ENCODE measurements at regions not wholly inside any gene's neighbourhood (a gene's known extent, or its start where the extent isn't known, plus 50 kb on each side); places are given as distances from the start of the nearest gene placed in this dataset.

GRCh38 chr3:69491975-69492374, 106.1 kb upstream of the FRMD4B start:
- no peak for ATAC-seq

DNA sequence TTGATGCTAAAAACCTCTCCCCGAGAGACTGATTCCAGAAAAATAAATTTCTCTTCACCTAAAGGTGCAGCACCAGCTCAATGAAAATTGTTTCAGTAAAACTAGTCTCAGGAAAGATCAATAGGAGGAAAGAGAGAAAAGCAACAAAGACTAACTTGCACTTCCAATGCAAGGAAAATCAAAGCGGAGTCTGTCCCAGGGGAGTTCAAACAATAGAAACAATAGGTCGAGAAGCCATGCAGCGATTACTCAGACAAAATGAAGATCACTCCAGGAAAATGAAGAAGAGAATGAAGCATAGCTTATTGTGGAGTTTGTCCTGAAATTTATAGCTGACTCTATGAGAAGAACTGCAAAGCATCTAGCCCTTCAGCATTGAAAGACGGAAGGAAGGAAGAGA, 105.1 kb upstream of the FRMD4B start:
- TF ChIP-seq, protein P1, sequence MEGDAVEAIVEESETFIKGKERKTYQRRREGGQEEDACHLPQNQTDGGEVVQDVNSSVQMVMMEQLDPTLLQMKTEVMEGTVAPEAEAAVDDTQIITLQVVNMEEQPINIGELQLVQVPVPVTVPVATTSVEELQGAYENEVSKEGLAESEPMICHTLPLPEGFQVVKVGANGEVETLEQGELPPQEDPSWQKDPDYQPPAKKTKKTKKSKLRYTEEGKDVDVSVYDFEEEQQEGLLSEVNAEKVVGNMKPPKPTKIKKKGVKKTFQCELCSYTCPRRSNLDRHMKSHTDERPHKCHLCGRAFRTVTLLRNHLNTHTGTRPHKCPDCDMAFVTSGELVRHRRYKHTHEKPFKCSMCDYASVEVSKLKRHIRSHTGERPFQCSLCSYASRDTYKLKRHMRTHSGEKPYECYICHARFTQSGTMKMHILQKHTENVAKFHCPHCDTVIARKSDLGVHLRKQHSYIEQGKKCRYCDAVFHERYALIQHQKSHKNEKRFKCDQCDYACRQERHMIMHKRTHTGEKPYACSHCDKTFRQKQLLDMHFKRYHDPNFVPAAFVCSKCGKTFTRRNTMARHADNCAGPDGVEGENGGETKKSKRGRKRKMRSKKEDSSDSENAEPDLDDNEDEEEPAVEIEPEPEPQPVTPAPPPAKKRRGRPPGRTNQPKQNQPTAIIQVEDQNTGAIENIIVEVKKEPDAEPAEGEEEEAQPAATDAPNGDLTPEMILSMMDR (IDR thresholded peaks at IDR 0.05): no peak
- Histone ChIP-seq H3K36me3 (no peaks in the 10 kb centered on the region), H3K9me3 (no peaks in the 10 kb centered on the region), H3K27me3 (no peaks in the 10 kb centered on the region), H3K4me3 (no peak overlapping the region), H3K4me1 (peaks cover 5% of the 10 kb centered on the region), H3K27ac (no peak overlapping the region)
- DNase-seq: no peak
- intact Hi-C loops (cut with DNase I): no loop called here
- ATAC-seq: no peak

More at GRCh38 chr3:69491975-69492374, 106.1 kb upstream of the FRMD4B start:
- Histone ChIP-seq H3K27me3 (no peaks in the 10 kb centered on the region), H3K27ac (no peak overlapping the region), H3K9me3 (no peaks in the 10 kb centered on the region), H3K4me3 (no peak overlapping the region), H3K36me3 (no peaks in the 10 kb centered on the region), H3K4me1 (peaks cover 5% of the 10 kb centered on the region)
- intact Hi-C loops (cut with DNase I): no loop called here
- TF ChIP-seq, protein P1 (IDR thresholded peaks at IDR 0.05): no peak
- no peak for DNase-seq

DNA sequence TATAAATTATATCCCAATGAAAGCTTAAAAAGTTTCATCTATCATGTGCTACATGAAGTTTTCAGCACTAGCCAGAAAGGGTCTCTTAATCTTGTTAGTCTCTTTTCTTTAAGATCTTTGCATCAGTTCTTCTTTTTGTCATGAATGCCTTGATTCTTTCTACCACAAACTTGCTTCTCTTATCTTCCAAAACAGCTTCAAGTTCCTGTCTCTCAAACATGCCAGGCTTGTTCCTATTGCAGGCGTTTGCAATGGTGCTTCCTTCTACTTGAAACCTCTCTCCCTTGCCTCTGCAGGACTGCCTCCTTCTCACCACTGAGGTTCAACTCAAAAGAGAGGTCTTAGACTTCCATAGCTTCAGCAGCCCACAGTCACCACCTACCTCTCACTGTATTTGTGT, 104.3 kb upstream of the FRMD4B start:
- intact Hi-C loops (cut with DNase I): no loop called here
- ATAC-seq: peak; percentile 25
- TF ChIP-seq, protein P1 (IDR thresholded peaks at IDR 0.05): no peak
- no peaks in the 10 kb centered on the region for H3K36me3 ChIP-seq
- no peak for DNase-seq
- no peak overlapping the region for H3K27ac ChIP-seq
- no peaks in the 10 kb centered on the region for H3K27me3 ChIP-seq
- peaks cover 5% of the 10 kb centered on the region for H3K4me1 ChIP-seq
- no peak overlapping the region for H3K4me3 ChIP-seq
- H3K9me3 ChIP-seq: no peaks in the 10 kb centered on the region

GRCh38 chr3:69488026-69488425, 102.1 kb upstream of the FRMD4B start:
- Histone ChIP-seq H3K27ac (no peak overlapping the region), H3K27me3 (no peaks in the 10 kb centered on the region), H3K4me3 (no peak overlapping the region), H3K9me3 (no peaks in the 10 kb centered on the region), H3K36me3 (no peaks in the 10 kb centered on the region), H3K4me1 (peaks cover 5% of the 10 kb centered on the region)
- intact Hi-C loops (cut with DNase I): no loop called here
- ATAC-seq (no peak), DNase-seq (no peak)
- TF ChIP-seq, protein P1 (IDR thresholded peaks at IDR 0.05): no peak

DNA sequence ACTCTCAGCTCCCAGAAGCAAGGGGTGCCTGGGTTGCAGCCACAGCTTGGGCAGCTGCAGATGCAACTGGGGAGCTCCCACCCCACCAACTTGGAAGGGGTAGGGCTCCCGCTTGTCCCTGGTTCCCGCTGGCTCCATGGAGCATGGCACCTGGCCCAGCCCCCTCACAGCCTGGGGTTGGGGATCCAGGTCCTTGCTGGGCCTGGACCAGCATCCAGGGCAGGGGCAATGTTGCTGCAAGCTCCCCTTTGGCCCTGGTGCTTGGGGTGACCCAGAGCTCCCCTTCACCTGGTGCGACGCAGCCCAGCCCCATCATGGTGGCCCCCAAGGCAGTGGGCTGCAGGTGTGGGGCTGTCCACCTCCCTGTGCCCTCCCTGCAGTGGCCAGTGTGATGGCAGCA, 99.6 kb upstream of the FRMD4B start:
- ATAC-seq (peak; percentile 20), DNase-seq (no peak)
- Histone ChIP-seq H3K36me3 (no peaks in the 10 kb centered on the region), H3K27me3 (no peaks in the 10 kb centered on the region), H3K9me3 (no peaks in the 10 kb centered on the region), H3K4me3 (no peak overlapping the region), H3K27ac (no peak overlapping the region), H3K4me1 (peaks cover 1% of the 10 kb centered on the region)
- TF ChIP-seq, protein P1 (IDR thresholded peaks at IDR 0.05): no peak
- intact Hi-C loops (cut with DNase I): no loop called here

Measured in upper lobe of right lung (tissue), 1 donor.